Bronchial epithelial cell (primary cell): ENCODE measurements at regions not wholly inside any gene's neighbourhood (a gene's known extent, or its start where the extent isn't known, plus 50 kb on each side); places are given as distances from the start of the nearest gene placed in this dataset.
A peak's percentile ranks its signal among the peaks of the same experiment; 100 is the strongest.

Experiments used
- DNase-seq: peaks from one replicate; pipeline ENCODE4 v3.0.0-alpha.2; 2010; ENCODE audit warnings: low read depth
- FAIRE-seq: peaks from 2 replicates; lab custom pipeline; 2011; peaks lifted over from hg19 to GRCh38; lab: Jason Lieb, UNC
- H3K27me3 ChIP-seq: 2 replicates; pipeline ENCODE4 v1.5.1; 2011; ENCODE audit warnings: low read length; ENCODE audit not compliant: control insufficient read depth, insufficient read depth
- H3K36me3 ChIP-seq: 2 replicates; pipeline ENCODE4 v1.5.1; 2011; ENCODE audit warnings: low read length; ENCODE audit not compliant: control insufficient read depth, insufficient read depth
- H3K4me3 ChIP-seq: 2 replicates; pipeline ENCODE4 v1.5.1; 2011; ENCODE audit warnings: mild to moderate bottlenecking, low read depth, low read length, control low read depth
- CTCF ChIP-seq: IDR thresholded peaks from 2 replicates; pipeline ENCODE4 v1.5.1; 2011; ENCODE audit warnings: mild to moderate bottlenecking, moderate library complexity, low read length, control low read depth, inconsistent platforms; ENCODE audit not compliant: insufficient read depth, severe bottlenecking

DNA sequence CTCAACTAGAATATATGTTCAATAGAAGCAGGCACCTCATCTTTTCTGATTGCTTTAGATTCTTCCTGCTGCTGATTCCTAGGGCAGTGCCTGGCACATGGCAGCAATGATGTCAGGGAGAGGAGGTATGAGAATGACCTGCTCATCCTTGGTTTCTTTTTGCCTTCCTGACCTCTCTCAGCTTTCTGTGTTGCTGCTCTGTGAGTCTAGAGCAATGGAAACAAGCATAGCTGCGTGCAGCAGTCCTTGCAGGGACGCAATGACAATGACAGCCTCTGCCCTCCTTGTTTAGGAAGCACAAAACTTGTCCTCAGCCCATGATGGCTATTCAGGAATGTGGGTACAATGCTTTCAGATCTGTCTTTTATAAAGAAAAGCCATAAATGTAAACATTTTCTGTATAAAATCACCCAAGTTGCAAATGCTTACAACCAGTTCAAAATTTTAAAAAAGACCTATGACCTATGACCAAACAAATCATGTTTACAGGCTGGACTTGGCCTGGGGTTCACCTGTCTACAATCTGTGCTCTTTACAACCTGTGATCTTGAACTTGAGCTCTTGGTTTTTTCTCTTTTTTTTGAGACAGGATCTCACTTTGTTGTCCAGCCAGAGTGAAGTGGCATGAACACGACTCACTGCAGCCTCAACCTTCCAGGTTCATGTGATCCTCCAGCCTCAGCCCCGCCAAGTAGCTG, 549.4 kb upstream of the ATP2B1 start:
- TF ChIP-seq CTCF = no peak
- no peaks in the 10 kb centered on the region for H3K36me3 ChIP-seq

DNA sequence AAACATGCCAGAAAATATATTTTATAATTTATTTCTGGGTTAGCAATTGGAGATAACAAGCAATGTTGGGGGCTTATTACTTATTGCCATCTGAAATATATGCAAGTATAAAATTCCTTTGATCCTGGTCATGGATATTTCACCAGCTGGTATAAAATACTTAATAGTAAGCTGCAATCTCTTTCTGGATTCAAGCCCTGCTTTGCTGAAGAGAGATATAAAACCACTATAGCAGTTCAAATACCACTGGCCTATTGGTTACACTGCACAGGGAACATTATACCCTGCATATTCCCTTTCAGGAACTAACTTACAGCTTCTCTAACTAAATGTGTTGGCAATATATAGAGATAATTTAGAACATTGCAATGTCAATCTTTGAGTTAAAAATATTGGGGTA, 546.2 kb upstream of the ATP2B1 start:
- H3K36me3 ChIP-seq = no peaks in the 10 kb centered on the region
- FAIRE-seq = no peak
- no peak overlapping the region for H3K4me3 ChIP-seq
- DNase-seq = no peak
- no peaks in the 10 kb centered on the region for H3K27me3 ChIP-seq
- TF ChIP-seq CTCF = no peak

More for the DNA sequence above, 549.4 kb upstream of the ATP2B1 start:
- H3K27me3 ChIP-seq = no peaks in the 10 kb centered on the region
- no peak for DNase-seq
- H3K4me3 ChIP-seq = no peak overlapping the region
- FAIRE-seq = no peak

DNA sequence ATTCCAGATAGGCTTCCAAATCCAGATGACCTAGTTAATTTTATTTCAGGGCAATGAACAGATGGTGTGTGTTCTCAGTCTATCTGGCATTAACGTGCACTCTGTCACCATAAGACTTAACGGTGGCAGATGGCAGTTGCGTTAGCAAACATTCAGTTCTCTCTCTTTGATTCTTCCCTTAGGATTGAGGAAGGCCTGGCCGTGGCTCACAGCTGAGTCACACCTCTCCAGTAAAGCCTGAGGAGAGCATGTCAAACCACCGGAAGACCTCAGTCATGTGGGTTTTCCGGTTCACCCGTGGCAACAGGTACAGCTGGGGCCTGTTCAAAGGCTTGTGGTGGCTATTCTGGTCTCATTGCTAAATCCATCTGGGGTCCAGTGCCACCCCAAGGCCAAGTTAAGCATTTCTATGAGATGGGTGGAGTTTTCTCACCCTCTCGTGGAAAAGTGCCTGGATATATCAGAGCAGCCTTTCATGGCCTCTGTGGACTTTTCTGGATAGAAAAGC, 545.1 kb upstream of the ATP2B1 start:
- H3K27me3 ChIP-seq = no peaks in the 10 kb centered on the region
- no peaks in the 10 kb centered on the region for H3K36me3 ChIP-seq
- H3K4me3 ChIP-seq = no peak overlapping the region
- DNase-seq (peak; percentile 97), FAIRE-seq (peak; percentile 80)
- peak; percentile 35 for TF ChIP-seq CTCF

- H3K36me3 ChIP-seq = no peaks in the 10 kb centered on the region
- no peaks in the 10 kb centered on the region for H3K27me3 ChIP-seq
- DNase-seq (no peak), FAIRE-seq (no peak)
- TF ChIP-seq CTCF = no peak
- no peak overlapping the region for H3K4me3 ChIP-seq
These were observed 544.5 kb upstream of the ATP2B1 start for GRCh38 chr12:90253136-90253535.

DNA sequence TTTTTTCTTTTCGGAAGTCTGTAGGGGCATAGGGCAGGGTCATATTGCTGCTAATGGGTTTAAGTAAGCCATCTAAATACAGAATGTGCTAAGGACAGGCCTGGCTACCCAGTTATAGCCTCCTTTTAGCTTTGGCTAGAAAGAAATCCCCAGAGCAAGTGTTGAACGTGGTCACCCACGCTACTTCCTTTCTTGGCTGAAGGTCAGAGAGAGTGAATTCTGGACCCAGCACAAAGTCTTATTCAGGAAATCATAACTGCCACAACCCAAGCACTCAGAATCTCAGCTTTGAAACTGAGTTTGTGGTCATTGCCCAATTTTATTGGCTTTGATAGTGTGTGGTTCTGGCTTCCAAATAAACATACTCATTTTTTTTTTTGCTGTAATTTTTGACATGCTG, 542.1 kb upstream of the ATP2B1 start:
- no peak for TF ChIP-seq CTCF
- no peak for DNase-seq
- H3K27me3 ChIP-seq = no peaks in the 10 kb centered on the region
- H3K4me3 ChIP-seq = no peak overlapping the region
- FAIRE-seq = no peak
- no peaks in the 10 kb centered on the region for H3K36me3 ChIP-seq

DNA sequence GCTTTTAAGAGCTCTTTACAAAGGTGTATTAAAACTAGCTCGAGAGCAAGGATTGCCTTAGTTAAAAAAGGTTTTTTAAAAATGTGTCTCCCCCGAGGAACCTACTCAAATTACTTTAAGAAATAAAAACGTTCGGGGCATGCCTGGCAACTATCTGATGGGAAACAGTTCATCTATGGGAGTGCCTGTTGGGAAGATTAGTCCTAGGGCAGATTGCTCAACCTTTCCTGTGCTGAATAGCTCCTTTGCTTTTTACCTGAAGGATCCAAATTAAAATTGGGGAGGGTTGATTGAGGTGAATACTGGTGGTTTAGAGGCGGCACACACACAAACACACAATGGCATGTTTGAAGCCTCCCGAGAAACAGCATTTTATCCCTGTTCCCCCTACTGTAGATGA, 541.4 kb upstream of the ATP2B1 start:
- DNase-seq (no peak), FAIRE-seq (no peak)
- H3K4me3 ChIP-seq = no peak overlapping the region
- H3K36me3 ChIP-seq = no peaks in the 10 kb centered on the region
- TF ChIP-seq CTCF = no peak
- H3K27me3 ChIP-seq = no peaks in the 10 kb centered on the region
